ENCODE measurements at regions not wholly inside any gene's neighbourhood (a gene's known extent, or its start where the extent isn't known, plus 50 kb on each side); places are given as distances from the start of the nearest gene placed in this dataset.

DNA sequence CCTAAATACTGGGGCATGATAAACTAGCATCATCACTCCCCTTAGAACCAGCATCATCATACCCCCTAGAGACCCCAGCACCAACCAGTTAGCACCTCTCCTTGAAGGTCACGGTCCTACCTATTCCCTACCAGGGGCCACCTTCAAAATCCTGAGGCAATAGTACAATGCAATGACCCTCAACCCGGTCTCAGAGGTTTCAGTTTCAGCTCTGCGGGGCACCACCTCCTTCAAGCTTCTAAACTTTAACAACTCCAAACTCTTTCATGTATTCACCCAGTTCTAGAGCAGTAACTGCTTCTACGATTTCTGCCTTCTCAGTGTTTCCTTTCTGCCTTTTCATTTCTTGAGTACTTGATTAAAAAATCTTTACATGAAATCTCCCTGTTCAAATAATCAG lies 130.1 kb upstream of the EPB41L4A start:
- TF ChIP-seq POLR2A (IDR thresholded peaks at IDR 0.05; ENCODE audit: low read depth, low read length) = no peak
- no peak for TF ChIP-seq TAF1 (IDR thresholded peaks at IDR 0.05; ENCODE audit: borderline replicate concordance, low read depth, low read length)
- no peak for TF ChIP-seq POLR2AphosphoS5 (IDR thresholded peaks at IDR 0.05; ENCODE audit: low read depth, low read length)
